EL (cell line): ENCODE measurements at regions not wholly inside any gene's neighbourhood (a gene's known extent, or its start where the extent isn't known, plus 50 kb on each side); places are given as distances from the start of the nearest gene placed in this dataset.
"Not testable (repeated sequence)": the region's sequence is repeated elsewhere in the genome, so short reads cannot be mapped to it uniquely, and the experiment has no call there.

Experiments
- DNase-seq: peaks from one replicate; pipeline ENCODE4 v3.0.0-alpha.2; 2016

DNA sequence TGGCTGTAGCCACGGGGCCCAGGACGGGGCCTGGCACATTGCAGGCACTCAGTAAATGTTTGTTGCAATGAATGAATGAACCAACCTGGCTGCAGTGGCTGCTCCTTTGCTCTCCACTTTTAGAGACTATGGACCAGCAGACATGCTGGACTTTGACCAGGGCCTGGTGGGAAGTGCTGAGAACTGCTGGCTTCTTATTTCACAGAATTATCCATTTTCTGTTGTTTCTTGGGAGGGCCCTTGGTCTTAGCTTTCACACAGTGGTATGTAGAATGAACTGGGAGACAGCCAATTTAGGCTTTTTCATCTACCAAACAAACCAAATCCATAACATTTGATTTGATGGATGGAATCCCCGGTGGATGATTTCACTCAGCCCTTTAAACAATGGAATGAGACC is 78.0 kb upstream of the LHFPL2 start:
- DNase-seq = no peak

DNA sequence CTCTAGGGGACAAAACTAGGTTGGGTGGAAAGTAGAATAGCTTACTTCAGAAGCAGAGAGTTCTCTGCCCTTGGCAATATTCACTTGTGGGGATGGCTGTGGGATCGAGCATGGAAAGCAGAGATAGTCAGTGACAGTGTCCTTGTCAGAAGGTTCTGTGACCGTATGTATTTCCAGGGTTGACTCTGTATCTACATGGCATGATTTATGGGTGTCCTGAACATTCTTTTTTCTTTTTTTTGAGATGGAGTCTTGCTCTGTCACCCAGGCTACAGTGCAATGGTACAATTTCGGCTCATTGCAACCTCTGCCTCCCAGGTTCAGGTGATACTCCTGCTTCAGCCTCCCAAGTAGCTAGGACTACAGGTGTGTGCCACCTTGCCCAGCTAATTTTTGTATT is 77.4 kb upstream of the LHFPL2 start:
- no peak for DNase-seq

DNA sequence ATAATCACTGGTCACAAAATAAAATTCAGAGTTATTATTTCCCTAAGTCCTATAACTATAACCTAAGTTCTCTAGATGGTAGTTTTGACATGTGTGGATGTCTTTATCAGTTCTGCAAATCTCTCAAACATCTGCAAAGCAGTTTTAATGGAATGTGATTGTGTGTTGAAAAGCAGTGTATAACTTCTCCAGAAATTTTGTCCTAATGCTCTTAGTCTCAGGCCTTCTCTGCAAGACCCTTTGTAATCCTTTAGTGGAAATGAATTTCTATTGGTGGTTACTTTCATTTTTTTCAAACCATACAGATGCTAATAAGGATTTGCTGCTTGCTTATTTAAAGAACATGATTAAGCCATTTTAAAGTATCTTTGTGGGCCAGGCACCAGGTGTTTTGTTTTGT is 75.5 kb upstream of the LHFPL2 start:
- no peak for DNase-seq

DNA sequence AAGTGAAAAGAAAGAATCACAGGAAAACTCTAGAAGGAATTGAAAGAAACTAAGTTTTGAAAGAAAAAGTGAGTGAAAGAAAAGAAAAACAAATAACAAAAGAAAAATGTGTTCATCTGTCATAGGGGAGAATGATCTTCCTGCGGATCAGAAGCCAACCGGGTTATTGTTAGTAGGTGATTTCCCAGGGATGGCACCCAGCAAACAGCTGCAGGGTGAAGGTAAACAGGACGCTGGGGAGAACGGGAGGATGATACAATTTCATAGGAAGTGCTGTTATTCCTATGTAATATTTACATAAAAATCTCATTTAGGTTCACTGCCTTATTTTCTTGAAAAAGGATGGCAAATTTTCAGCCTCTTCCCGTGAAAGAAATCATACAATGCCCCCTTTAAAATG is 72.4 kb upstream of the LHFPL2 start:
- DNase-seq = no peak

DNA sequence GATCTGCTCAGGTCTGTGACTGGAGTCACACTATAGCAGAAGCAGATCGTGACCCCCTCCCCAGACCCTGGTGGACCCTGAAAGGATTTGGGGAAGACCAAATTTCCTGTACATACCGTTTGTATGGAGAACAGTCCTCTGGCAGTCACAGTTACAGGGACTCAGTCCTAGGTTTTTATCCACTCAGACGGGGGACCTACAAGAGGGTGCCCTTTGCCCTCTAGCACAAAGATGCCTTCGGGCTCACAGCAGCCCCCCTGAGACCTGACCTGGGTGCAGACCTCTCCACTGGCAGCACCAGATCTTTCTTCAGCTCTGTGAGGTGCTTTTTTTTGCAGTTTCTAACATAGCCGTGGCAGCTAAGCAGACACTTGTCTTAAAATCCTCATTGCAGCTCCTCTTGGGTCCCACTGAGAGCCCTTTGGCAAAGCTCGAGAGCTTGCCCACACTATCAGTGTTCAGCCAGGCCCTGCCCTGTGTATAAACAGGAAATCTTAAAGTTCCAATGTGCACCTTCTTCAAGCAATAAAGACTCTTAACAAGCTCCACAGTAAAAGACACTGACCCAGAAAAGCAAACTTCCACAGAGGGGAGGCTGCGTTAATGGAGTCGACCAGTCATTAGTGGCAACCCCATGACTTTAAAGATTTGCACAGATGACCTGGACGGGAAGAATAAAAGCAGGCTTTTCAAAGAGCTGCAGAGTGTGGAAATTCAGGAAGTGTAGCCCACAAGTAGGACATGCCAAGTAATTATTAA is 71.8 kb upstream of the LHFPL2 start:
- no peak for DNase-seq

DNA sequence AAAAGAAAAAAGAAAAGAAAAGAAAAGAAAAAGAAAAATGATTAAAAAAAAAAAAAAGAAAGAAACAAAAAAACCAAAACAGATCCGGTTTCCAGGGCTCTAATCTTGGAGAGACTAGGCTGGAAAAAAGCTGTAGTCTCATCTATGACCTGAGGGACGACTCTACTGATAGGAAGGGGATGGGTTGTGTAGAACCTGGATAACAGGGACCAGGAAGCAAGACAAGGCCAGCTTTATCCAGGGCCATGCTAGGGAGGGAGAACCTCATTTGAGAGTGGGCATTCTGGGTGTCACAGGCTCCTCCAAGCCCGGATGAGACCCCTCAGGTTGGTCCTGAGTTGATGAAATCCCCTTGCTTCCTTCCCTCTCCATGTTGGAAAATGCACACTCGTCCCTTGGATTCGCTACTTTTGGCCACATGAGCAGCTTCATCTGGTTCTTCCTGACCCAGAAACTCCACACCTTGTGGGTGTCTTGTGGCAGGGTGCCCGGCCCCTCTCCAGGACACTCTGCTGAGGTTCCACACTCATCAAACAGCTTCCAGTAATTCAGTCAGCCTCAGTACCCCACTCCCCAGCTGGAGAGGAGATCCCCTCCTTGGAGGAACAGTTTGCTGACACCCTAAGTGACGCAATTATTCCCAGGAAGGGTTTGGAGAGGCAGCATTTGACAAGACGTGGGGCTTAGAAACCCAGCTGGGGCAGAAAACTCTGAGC is 71.1 kb upstream of the LHFPL2 start:
- no peak for DNase-seq

DNA sequence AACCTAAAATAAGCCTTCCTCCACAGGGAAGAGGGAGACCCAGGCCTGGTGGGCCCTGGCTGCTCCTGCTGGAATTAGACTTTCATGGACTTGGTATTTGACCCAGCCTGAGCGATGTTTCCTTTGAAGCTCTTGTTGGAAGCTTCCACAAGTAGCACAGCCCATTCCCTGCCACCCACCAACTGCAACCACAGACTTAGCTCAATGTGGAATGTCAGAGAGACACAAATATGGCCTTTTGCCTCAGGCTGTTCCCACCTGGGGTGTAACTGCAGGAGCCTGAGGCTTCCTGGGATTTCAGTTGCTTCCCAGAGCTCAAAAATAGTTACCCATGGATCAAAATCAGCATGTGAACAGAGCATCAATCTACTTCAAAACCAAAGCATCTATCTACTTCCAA is 70.3 kb upstream of the LHFPL2 start:
- DNase-seq = no peak

DNA sequence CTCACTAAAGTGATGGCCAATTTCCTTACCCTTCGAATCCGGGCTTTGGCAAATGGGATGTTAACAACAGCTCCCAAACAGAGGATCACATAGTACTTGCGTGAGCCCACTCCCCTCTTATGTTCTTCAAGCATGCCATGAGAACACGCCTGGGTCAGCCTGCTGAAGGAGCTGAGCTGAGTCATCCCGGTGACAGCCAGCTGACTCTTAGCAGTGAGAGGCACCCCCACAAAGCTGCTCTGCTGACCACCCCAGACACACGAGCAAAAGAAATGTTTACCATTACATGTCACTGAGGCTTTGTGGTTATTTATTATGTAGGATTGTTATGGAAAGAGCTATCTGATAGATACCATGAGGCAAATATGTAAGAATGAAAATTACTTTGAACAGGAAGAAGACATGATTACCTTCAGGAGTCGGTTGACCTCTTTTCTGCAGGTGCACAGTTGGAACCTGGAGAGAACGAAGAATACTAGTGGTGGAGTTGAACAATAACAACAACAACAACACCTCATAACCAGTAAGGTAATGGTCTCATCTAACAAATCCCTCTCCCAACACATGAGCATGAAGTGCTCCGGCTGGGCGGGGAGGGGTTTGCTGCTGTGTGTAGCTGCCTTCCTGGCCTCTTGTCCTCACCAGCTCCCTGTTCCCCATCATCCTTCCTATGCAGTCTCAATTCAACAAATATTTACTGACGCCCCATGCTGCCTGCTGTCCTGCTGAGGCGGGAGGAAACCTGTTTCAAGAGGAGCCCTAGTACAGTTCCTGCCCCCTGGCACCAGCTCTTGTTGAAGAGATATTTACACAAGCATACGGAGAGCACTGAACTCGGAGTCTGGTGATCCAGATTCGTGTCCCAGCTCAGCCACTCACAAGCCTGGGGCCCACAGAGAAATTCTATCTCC is 69.4 kb upstream of the LHFPL2 start:
- DNase-seq = peak; percentile 45

DNA sequence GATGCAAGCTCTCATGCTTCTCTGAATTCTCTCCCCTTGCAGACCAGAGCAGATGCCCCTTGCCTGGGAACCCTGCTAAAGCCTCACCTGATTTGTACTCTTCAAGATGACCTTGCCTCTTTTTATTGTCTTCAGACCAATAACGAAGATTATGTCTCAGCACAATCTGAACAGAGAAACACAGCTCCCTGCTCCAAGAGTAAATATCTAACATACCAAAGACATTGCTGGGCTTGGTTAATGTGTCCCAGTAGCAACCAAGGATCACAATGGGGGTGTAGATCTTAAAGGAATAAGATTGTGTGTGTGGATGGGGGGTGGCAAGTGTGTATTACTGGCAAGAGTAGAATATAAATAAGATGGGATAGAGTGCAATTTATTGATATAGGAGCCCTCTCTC is 67.6 kb upstream of the LHFPL2 start:
- DNase-seq = peak; percentile 57

DNA sequence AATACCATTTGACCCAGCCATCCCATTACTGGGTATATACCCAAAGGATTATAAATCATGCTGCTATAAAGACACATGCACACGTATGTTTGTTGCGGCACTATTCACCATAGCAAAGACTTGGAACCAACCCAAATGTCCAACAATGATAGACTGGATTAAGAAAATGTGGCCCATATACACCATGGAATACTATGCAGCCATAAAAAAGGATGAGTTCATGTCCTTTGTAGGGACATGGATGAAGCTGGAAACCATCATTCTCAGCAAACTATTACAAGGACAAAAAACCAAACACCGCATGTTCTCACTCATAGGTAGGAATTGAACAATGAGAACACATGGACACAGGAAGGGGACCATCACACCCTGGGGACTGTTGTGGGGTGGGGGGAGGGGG is 66.8 kb upstream of the LHFPL2 start:
- DNase-seq = not testable (repeated sequence)

DNA sequence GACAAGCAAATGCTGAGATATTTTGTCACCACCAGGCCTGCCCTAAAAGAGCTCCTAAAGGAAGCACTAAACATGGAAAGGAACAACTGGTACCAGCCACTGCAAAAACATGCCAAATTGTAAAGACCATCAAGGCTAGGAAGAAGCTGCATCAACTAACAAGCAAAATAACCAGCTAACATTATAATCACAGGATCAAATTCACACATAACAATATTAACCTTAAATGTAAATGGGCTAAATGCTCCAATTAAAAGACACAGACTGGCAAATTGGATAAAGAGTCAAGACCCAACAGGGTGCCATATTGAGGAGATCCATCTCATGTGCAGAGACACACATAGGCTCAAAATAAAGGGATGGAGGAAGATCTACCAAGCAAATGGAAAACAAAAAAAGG is 63.1 kb upstream of the LHFPL2 start:
- DNase-seq = not testable (repeated sequence)

DNA sequence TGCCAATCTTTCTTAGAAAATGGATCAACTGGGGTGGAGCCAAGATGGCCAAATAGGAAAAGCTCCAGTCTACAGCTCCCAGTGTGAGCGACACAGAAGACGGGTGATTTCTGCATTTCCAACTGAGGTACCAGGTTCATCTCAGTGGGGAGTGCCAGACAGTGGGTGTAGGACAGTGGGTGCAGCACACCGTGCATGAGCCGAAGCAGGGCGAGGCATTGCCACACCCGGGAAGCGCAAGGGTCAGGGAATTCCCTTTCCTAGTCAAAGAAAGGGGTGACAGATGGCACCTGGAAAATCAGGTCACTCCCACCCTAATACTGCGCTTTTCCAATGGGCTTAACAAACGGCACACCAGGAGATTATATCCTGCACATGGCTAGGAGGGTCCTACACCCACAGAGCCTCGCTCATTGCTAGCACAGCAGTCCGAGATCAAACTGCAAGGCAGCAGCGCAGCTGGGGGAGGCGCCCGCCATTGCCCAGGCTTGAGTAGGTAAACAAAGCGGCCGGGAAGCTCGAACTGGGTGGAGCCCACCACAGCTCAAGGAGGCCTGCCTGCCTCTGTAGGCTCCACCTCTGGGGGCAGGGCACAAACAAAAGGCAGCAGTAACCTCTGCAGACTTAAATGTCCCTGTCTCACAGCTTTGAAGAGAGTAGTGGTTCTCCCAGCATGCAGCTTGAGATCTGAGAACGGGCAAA is 61.3 kb upstream of the LHFPL2 start:
- not testable (repeated sequence) for DNase-seq

DNA sequence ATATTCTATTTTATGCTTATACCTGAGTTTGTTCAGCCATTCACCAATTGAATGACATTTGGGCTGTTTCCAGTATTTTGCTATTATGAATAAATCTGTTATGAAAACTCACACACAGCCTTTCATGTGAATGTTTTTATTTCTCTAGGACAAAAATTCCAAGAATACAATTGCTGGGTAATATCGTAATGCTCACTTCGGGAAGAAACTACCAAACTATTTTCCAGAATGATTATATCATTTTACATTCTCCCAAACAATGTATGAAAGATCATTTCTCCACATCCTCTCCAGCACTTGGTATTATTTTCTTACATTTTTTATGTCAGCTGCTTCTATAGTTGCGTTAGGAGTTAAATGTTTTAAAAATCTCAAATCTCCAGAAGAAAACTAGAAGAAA is 58.3 kb upstream of the LHFPL2 start:
- DNase-seq = peak; percentile 82

DNA sequence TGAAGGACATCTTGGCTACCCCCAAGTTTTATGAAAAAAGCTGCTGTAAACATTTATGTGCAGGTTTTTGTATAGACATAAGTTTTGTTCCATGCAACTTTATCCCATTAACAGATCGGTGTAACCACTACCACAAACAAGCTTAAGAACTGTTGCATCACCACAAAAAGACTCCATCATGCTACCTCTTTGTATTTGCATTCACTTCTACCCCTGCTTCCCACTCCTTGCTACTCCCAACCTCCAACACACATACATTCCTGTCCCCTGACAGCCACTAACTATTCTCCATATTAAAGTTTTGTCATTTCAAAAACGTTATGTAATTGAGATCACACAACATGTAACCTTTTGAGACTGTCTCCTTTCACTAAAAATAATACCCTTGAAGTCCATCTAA is 57.8 kb upstream of the LHFPL2 start:
- peak; percentile 75 for DNase-seq

DNA sequence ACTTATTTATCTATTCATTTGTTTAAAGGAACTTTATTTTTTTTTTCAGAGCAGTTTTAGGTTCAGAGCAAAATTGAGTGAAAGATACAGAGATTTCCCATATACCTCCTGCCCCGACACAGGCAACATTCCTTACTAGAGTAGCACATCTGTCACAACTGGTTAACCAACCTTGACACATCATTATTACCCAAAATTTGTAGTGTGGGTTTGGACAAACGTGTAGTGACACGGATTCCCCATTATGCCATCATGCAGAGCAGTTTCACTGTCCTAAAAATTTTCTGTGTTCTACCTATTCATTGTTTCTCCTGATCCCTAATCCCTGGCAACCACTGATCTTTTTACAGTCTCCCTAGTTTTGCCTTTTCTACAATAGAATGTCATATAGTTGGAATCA is 57.3 kb upstream of the LHFPL2 start:
- no peak for DNase-seq

DNA sequence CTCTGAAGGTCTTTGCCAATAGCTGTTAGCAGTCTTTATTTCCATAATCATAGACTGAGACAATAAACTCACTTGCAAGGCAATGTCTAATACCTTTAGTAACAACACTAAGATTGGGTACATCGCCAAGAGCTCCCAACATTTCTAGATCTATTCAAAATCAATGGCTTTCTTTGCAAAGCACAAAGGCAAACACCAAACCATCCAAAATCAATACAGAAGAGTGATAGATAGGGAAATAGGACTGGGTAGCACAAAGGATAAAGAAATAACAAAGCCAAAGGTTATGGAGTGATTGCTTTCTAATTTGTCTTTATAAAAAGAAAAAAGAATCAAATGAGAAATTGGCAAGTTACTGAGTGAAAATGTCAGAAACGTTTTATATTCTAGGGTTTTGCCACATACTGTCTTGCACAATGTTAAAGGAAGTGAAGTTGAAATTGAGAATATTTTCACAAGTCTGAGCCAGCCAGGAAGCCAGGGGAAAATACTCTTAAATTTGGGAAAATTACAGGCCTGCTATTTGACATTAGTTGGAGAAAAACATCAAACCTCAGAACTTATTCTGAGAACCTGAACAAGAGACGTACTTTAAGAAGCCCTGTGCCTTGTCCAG is 53.3 kb upstream of the LHFPL2 start:
- no peak for DNase-seq

DNA sequence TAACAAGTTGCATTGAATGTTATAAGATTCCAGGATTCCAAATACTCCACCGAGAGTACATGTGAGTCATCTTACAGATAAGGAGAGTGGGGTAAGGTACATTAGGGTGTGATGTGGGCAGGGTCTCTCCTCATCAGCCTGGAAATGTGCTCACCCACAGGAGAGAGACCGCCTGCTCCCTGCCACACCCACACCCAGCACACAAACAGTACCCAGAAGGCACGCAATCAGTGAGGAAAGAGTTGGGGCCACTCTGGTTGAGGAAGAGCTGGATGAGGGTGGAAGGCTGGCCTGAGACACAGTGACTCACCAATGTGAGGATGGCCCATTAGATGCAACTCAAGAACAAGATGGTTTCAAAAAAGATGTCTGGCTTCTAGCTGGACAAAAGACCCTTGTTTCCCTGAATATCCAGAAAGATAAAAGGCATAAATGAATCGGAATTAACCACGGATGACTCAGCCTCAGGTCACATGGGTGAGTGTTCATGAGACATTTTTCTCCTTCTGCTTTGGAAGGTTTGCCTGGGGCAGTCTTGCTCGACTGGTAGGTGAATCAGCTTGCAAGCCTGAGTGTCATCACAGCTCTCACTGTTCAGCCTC is 51.1 kb upstream of the LHFPL2 start:
- DNase-seq = peak; percentile 99

DNA sequence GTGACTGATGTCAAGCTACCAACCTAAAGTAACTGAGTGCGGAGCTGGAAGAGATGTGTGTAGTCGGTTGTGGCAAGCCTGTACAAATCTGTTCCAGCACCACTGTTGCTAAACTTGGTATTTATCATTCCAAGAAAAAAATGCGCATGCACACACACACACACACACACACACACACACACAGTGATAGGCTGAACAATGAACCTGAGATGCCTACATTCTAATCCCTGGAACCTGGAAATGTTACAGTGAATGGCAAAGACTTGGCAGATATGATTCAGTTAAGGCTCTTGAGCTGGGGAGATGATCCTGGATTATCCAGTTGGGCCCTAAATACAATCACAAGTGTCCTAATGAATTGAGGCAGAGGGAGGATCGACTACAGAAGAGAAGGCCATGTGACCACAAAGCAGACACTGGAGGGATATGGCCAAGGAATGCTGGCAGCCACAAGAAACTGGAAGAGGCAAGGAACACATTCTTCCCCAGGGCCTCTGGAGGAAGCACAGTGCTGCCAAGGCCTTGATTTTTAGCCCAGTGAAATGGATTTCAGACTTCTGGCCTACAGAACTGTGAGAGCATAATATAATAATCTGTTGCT is 49.7 kb upstream of the LHFPL2 start:
- peak; percentile 58 for DNase-seq
